ACC112 (cell line): ENCODE measurements at regions not wholly inside any gene's neighbourhood (a gene's known extent, or its start where the extent isn't known, plus 50 kb on each side); places are given as distances from the start of the nearest gene placed in this dataset.

Source experiments
- H2AFZ ChIP-seq: fragments of 200-600 bp; sonication (generic); one replicate; pipeline ENCODE4 v1.6.0; 2017; ENCODE audit warnings: antibody characterized with exemption, low read length; ENCODE audit not compliant: unreplicated experiment
- H3K27ac ChIP-seq: fragments of 200-600 bp; sonication (generic); 2 replicates; pipeline ENCODE4 v1.5.1; 2014; ENCODE audit warnings: low read depth, mild to moderate bottlenecking, antibody characterized with exemption, low read length, moderate library complexity
- H3K27me3 ChIP-seq: fragments of 200-600 bp; sonication (generic); 2 replicates; pipeline ENCODE4 v1.6.1; 2014; ENCODE audit warnings: mild to moderate bottlenecking, antibody characterized with exemption, low read length, moderate library complexity, mixed read lengths; ENCODE audit not compliant: insufficient read depth
- H3K36me3 ChIP-seq: fragments of 200-600 bp; sonication (generic); 2 replicates; pipeline ENCODE4 v1.6.1; 2016; ENCODE audit warnings: mild to moderate bottlenecking, antibody characterized with exemption, low read length, moderate library complexity, mixed read lengths; ENCODE audit not compliant: insufficient read depth
- H3K4me1 ChIP-seq: fragments of 200-600 bp; sonication (generic); one replicate; pipeline ENCODE4 v1.6.1; 2016; ENCODE audit warnings: low read length, mixed read lengths; ENCODE audit not compliant: insufficient read depth, unreplicated experiment, control insufficient read depth
- H3K4me3 ChIP-seq: fragments of 200-600 bp; sonication (generic); 2 replicates; pipeline ENCODE4 v1.5.1; 2014; ENCODE audit warnings: mild to moderate bottlenecking, low read depth, low read length
- H3K79me2 ChIP-seq: fragments of 200-600 bp; sonication (generic); one replicate; pipeline ENCODE4 v1.6.0; 2016; ENCODE audit warnings: low read length; ENCODE audit not compliant: control insufficient read depth, unreplicated experiment, insufficient read depth

GRCh38 chr6:3640868-3641267 lies 110.6 kb downstream of the PXDC1 start:
- Histone ChIP-seq H3K27ac (no peak overlapping the region), H3K27me3 (no peaks in the 10 kb centered on the region), H3K79me2 (no peaks in the 10 kb centered on the region), H3K36me3 (no peaks in the 10 kb centered on the region), H3K4me3 (no peak overlapping the region), H3K4me1 (no peaks in the 10 kb centered on the region), H2AFZ (no peak overlapping the region)

DNA sequence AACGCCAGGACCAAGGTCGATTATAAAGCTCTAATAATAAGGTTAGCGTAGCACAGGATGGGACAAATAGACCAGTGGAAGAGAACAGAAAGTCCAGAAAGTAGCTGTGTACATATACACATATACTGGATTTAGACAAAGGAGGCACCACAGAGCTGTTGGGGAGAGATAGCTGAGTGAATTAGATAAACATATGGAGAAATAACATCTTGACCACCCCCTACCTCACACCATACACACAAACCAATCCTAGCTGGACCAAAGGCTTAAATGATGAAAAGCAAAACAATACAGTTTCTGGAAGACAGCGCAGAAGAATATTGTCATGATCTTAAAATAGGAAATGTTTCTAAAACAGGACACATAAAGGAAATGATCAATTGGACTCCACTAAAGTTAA lies 112.9 kb downstream of the PXDC1 start:
- Histone ChIP-seq H3K4me1 (no peaks in the 10 kb centered on the region), H3K79me2 (no peaks in the 10 kb centered on the region), H3K27ac (no peak overlapping the region), H3K27me3 (no peaks in the 10 kb centered on the region), H3K4me3 (no peak overlapping the region), H3K36me3 (no peaks in the 10 kb centered on the region), H2AFZ (no peak overlapping the region)

DNA sequence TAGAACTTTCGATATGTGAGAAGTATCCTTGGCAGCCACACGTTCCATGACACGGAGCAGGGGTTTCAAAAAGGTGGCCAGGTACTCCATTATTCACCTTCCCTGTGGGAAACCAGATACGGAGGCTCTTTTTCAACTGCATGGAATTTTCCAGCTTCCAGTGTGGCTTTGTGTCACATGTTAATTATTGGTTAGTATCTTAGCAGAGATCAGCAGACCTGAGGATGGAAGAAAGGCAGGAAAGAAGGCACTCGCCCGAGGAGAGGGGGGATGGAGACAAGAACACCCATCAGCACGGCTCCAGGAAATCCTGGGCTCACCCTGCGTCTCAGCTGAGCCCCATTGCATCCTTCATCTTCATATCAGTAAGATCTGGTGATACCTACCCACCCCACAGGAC lies 115.5 kb downstream of the PXDC1 start:
- Histone ChIP-seq H3K36me3 (no peaks in the 10 kb centered on the region), H3K27ac (no peak overlapping the region), H3K4me1 (peaks cover 5% of the 10 kb centered on the region), H3K79me2 (no peaks in the 10 kb centered on the region), H3K4me3 (no peak overlapping the region), H3K27me3 (no peaks in the 10 kb centered on the region), H2AFZ (no peak overlapping the region)

GRCh38 chr6:3635482-3635881 lies 116.0 kb downstream of the PXDC1 start:
- Histone ChIP-seq H3K79me2 (no peaks in the 10 kb centered on the region), H3K4me3 (no peak overlapping the region), H2AFZ (no peak overlapping the region), H3K4me1 (peaks cover 5% of the 10 kb centered on the region), H3K36me3 (no peaks in the 10 kb centered on the region), H3K27me3 (no peaks in the 10 kb centered on the region), H3K27ac (no peak overlapping the region)

DNA sequence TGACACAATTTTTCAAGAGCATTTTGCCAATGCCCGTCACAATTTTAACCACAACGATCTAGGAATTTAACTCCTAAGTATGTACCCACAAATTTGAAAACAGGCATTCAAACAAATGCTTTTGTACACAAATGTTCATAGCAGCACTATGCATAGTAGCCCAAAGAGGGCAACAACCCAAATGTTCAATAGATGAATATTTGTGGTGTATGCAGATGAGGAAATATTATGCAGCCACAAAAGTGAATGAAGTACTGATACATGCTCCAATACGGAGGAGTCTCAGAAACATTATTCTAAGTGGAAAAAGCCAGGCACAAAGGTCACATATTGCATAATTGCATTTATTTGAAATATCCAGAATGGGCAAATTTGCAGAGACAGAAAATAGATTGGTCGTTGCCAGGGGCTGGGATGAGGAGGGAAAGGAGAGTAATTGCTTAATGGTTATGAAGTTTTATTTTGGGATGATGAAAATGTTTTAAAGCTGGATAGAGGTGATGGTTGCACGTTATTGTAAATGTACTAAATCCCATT lies 117.2 kb downstream of the PXDC1 start:
- Histone ChIP-seq H3K36me3 (no peaks in the 10 kb centered on the region), H3K4me3 (no peak overlapping the region), H3K27ac (no peak overlapping the region), H2AFZ (no peak overlapping the region), H3K4me1 (peaks cover 5% of the 10 kb centered on the region), H3K27me3 (no peaks in the 10 kb centered on the region), H3K79me2 (no peaks in the 10 kb centered on the region)

DNA sequence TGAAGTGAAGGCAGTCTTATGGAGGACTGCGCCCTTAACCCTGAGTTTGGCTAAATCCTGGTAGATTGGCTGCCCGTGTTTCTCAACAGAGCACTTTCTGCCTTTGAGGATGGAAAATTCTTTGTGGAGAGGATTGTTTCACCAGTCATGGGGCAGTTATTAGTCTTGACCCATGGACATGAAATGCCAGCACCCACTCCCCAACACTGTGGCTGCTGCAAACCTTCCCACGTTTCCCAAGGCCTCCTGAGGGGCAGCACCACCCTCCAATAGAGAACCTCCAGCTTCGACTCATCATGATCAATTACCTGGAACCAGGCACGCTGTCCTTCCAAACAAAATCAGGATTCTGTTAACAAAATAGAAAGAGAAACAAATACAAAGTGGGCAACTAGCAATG lies 117.8 kb downstream of the PXDC1 start:
- H3K27me3 ChIP-seq = no peaks in the 10 kb centered on the region
- H3K36me3 ChIP-seq = no peaks in the 10 kb centered on the region
- no peaks in the 10 kb centered on the region for H3K79me2 ChIP-seq
- no peak overlapping the region for H2AFZ ChIP-seq
- H3K4me3 ChIP-seq = no peak overlapping the region
- H3K27ac ChIP-seq = no peak overlapping the region
- peaks cover 5% of the 10 kb centered on the region for H3K4me1 ChIP-seq

GRCh38 chr6:3631877-3632276 lies 119.6 kb downstream of the PXDC1 start:
- no peaks in the 10 kb centered on the region for H3K79me2 ChIP-seq
- no peak overlapping the region for H2AFZ ChIP-seq
- H3K27me3 ChIP-seq = no peaks in the 10 kb centered on the region
- no peak overlapping the region for H3K27ac ChIP-seq
- peaks cover 5% of the 10 kb centered on the region for H3K4me1 ChIP-seq
- no peak overlapping the region for H3K4me3 ChIP-seq
- H3K36me3 ChIP-seq = no peaks in the 10 kb centered on the region

- H3K27me3 ChIP-seq = no peaks in the 10 kb centered on the region
- no peak overlapping the region for H3K27ac ChIP-seq
- H2AFZ ChIP-seq = no peak overlapping the region
- H3K36me3 ChIP-seq = no peaks in the 10 kb centered on the region
- H3K4me1 ChIP-seq = peaks cover 5% of the 10 kb centered on the region
- H3K79me2 ChIP-seq = no peaks in the 10 kb centered on the region
- no peak overlapping the region for H3K4me3 ChIP-seq
These were observed 120.3 kb downstream of the PXDC1 start for GRCh38 chr6:3631186-3631585.

GRCh38 chr6:3630258-3630835 lies 121.2 kb downstream of the PXDC1 start:
- H3K4me3 ChIP-seq = no peak overlapping the region
- H3K27me3 ChIP-seq = no peaks in the 10 kb centered on the region
- H3K27ac ChIP-seq = no peak overlapping the region

DNA sequence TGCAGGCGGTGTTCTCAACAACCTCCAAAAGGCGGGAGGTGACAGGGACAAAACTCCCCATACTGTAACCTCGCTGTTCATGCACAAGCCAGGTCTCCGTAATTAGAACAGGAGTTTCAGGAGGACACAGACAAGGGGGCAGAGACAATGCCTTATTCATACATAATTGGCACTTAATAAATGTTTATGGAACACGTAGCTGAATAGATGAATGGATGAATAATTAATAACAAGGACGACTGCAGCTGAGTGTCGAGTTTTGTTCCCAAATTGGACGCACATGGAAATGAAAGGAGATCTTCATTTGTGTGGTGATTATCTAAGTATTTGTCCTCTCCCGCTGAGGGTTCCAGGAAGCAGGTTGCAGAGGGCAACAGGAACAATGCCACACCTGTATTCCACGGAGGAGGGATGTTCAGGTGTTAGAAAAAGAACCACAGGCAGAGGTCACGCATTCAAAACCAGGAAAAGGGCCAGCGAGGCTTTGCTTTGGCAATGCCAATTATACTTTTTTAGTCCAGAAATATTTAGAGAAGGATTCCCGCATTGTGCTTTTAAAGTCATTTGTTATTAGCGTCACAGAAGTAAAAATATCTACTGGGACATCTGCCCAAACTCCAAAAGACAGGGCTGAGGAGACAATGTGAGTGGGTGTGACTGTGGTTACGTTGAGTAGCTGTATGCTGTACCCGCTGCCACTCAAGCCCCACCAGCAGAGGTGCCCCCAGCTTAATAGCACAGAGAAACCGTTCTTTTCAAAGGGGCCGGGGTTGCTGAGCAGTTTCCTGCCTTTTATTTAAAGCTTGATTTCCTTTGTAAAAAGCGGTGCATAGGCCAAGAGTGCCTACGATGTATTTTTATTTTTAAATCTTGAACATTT lies 123.3 kb downstream of the PXDC1 start:
- Histone ChIP-seq H3K36me3 (no peaks in the 10 kb centered on the region), H3K79me2 (no peaks in the 10 kb centered on the region), H3K27me3 (no peaks in the 10 kb centered on the region), H2AFZ (no peak overlapping the region), H3K4me1 (peaks cover 5% of the 10 kb centered on the region), H3K27ac (no peak overlapping the region), H3K4me3 (no peak overlapping the region)

More at GRCh38 chr6:3630258-3630835, 121.2 kb downstream of the PXDC1 start:
- Histone ChIP-seq H3K36me3 (no peaks in the 10 kb centered on the region), H3K4me1 (peaks cover 5% of the 10 kb centered on the region), H2AFZ (no peak overlapping the region), H3K79me2 (no peaks in the 10 kb centered on the region)

GRCh38 chr6:3627501-3627900 lies 124.0 kb downstream of the PXDC1 start:
- no peaks in the 10 kb centered on the region for H3K36me3 ChIP-seq
- no peak overlapping the region for H3K4me3 ChIP-seq
- no peak overlapping the region for H3K27ac ChIP-seq
- H2AFZ ChIP-seq = no peak overlapping the region
- H3K4me1 ChIP-seq = peaks cover 5% of the 10 kb centered on the region
- no peaks in the 10 kb centered on the region for H3K79me2 ChIP-seq
- H3K27me3 ChIP-seq = no peaks in the 10 kb centered on the region
